H1 (cell line): ENCODE measurements at regions not wholly inside any gene's neighbourhood (a gene's known extent, or its start where the extent isn't known, plus 50 kb on each side); places are given as distances from the start of the nearest gene placed in this dataset.

Source experiments
- CBX8 ChIP-seq: fragments of 300-800, 300-1000 bp; sonication (generic); IDR thresholded peaks from 2 replicates; pipeline ENCODE4 v1.7.1; 2016; ENCODE audit warnings: low read depth, low read length, borderline replicate concordance
- NRF1 ChIP-seq: IDR thresholded peaks from 2 replicates; pipeline ENCODE4 v1.6.1; 2011; ENCODE audit warnings: mild to moderate bottlenecking, low read depth, low read length, improper control_type of control experiment
- SAP30 ChIP-seq: fragments of 300-600 bp; sonication (generic); IDR thresholded peaks from 2 replicates; pipeline ENCODE4 v1.7.1; 2012; ENCODE audit warnings: low read length, moderate library complexity, mild to moderate bottlenecking, inconsistent platforms; ENCODE audit not compliant: insufficient read depth, insufficient replicate concordance
- SRF ChIP-seq: IDR thresholded peaks from 2 replicates; pipeline ENCODE4 v1.6.1; 2011; ENCODE audit warnings: mild to moderate bottlenecking, low read depth, low read length, moderate library complexity
- TCF12 ChIP-seq: IDR thresholded peaks from 2 replicates; pipeline ENCODE4 v1.6.1; 2011; ENCODE audit warnings: low read depth, mild to moderate bottlenecking, low read length

- TF ChIP-seq TCF12 = no peak
- no peak for TF ChIP-seq CBX8
- no peak for TF ChIP-seq SAP30
- no peak for TF ChIP-seq NRF1
- TF ChIP-seq SRF = no peak
These were observed 197.5 kb downstream of the SOX2 start (continued) for GRCh38 chr3:181909241-181909640.
